Mucosa of descending colon (tissue), 3 donors: ENCODE measurements at regions not wholly inside any gene's neighbourhood (a gene's known extent, or its start where the extent isn't known, plus 50 kb on each side); places are given as distances from the start of the nearest gene placed in this dataset.

Experiments
- ATAC-seq: fragments of 200-7000 bp; cut with Tn5 transposase; one replicate; pipeline ENCODE4 v1.9.1; 2020; ENCODE audit warnings: mild to moderate bottlenecking, moderate library complexity
- DNase-seq, 3 donors: peaks; one replicate each; pipeline ENCODE4 v3.0.0-alpha.2; 2020
- H3K36me3 ChIP-seq: fragments of 200-600 bp; one replicate; pipeline ENCODE4 v1.8.0; 2021; ENCODE audit warnings: low read depth, mild to moderate bottlenecking
- H3K4me1 ChIP-seq: fragments of 200-600 bp; one replicate; pipeline ENCODE4 v1.8.0; 2021; ENCODE audit warnings: low read depth, mild to moderate bottlenecking
- H3K4me3 ChIP-seq: fragments of 200-600 bp; one replicate; pipeline ENCODE4 v1.8.0; 2021; ENCODE audit warnings: mild to moderate bottlenecking
- H3K9me3 ChIP-seq: fragments of 200-600 bp; one replicate; pipeline ENCODE4 v1.8.0; 2021; ENCODE audit warnings: mild to moderate bottlenecking
- CTCF ChIP-seq: fragments of 200-600 bp; IDR thresholded peaks from one replicate; pipeline ENCODE4 v1.8.0; 2022; ENCODE audit warnings: antibody characterized with exemption, mild to moderate bottlenecking
- intact Hi-C, 2 donors: fragments of 100-400 bp; cut with DNase I in 1 of 2; cut with micrococcal nuclease in 1 of 2; formaldehyde crosslinking; loops; one replicate each; pipeline versions ENCODE4 v1.11.0 to v1.11.1; 2022; cut with DNase I, micrococcal nuclease
- donor health status: DM: no; HTN: no; CAD: no; lungs with moderate emphysema.
- donor health status: DM: no; HTN: no; CAD: no.
- donor health status: DM: no; HTN: yes; CAD: no.

DNA sequence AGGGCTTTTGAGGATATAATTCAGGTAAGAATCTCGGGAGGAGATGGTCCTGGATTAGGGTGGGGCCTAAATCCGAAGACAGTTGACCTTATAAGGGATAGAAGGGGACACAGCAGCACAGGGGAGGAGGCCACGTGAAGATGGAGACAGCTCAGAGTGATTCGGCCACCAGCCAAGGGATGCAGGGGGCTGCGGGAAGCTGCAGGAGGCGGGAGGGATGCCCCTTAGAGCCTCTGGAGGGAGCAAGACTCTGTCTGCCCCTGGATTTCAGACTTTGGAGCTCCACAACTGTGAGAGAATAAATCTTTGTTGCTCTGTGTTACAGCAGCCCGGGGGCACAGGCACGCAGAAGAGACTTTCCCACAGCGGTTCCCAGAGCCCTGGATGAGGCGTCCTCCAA is 143.7 kb downstream of the ASB1 start:
- intact Hi-C loops = no loop called here
- H3K36me3 ChIP-seq = no peaks in the 10 kb centered on the region
- ATAC-seq (no peak), DNase-seq (no peak)
- no peaks in the 10 kb centered on the region for H3K9me3 ChIP-seq
- no peaks in the 10 kb centered on the region for H3K4me1 ChIP-seq
- no peak for TF ChIP-seq CTCF
- H3K4me3 ChIP-seq = no peak overlapping the region

- no peaks in the 10 kb centered on the region for H3K4me1 ChIP-seq
- H3K36me3 ChIP-seq = no peaks in the 10 kb centered on the region
- no peak for DNase-seq
- H3K9me3 ChIP-seq = no peaks in the 10 kb centered on the region
- TF ChIP-seq CTCF = no peak
- no peak for ATAC-seq
- no peak overlapping the region for H3K4me3 ChIP-seq
- intact Hi-C loops = no loop called here
These were observed 144.2 kb downstream of the ASB1 start for GRCh38 chr2:238570926-238571325.

DNA sequence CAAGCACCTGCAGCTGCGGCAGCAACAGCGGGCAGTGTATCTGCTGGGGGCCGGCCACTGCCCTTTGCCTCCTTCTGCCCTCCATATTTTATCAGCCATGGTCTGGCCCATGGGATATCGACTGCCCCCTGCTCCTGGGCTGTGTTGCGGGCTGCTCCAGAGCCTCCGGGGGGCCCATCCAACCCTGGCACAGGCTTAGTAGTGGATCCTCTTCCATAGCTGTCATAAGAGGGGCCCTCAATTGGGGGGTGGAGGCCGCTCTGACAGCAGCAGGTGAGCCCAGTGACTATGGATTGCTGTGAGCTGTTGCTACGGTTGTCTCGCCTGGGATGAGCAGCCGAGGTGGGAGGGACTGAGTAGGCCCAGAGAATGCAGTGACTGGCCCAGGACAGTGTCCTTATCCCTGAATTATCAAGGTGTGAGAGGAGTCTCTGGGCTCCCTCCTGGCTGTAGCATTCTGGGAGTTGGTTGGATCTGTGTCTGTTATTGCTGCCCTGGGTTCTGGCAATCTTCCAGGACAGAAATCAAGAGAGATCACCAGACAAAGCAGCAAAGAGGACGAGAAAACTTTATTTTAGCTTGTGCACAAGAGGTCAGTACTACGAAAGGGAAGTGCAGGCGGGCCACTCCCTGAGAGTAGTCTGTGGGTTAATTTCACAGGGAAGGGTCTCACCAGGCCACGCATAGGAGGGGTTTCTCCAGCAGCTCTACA is 145.1 kb downstream of the ASB1 start:
- intact Hi-C loops = no loop called here
- DNase-seq (no peak), ATAC-seq (no peak)
- H3K9me3 ChIP-seq = no peaks in the 10 kb centered on the region
- no peaks in the 10 kb centered on the region for H3K4me1 ChIP-seq
- no peak overlapping the region for H3K4me3 ChIP-seq
- no peak for TF ChIP-seq CTCF
- H3K36me3 ChIP-seq = no peaks in the 10 kb centered on the region

DNA sequence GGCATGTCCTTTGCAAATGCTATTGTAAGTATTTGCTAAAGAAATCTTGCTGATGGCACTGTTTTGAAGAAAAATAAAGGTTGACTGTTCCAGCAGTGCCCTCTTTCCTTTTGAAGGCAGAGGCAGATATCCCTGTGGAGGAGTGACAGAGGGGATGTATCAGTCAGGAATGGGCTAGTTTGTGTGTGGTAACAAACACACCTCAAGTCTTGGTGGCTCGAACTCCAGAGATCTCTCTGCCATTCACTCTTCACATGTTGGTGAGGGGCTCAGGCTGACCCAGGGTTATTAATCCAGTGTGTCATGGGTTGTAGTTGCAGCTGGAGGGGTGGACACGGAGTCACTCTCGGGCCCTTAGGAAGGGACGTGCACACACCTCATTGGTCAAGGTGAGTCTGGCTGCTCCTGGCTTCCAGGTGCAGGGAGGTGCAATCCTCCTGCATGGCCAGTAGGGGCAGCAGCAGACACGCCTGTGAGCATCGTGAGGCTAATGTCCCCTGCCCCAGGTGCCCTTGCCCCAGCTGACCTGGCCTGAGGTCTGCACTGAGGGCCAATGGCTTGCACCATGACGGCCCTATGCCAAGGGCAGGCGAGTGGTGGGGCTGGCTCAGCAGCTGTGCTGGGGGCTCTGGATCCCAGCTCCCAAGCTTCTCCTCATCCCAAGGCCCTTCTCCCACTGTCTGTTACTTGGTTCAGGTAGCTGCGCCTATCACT is 146.5 kb downstream of the ASB1 start:
- intact Hi-C loops = no loop called here
- Histone ChIP-seq H3K36me3 (no peaks in the 10 kb centered on the region), H3K4me3 (no peak overlapping the region), H3K4me1 (no peaks in the 10 kb centered on the region), H3K9me3 (no peaks in the 10 kb centered on the region)
- no peak for DNase-seq
- peak; percentile 71 for ATAC-seq
- TF ChIP-seq CTCF = peak; percentile 45

- no peaks in the 10 kb centered on the region for H3K9me3 ChIP-seq
- H3K4me1 ChIP-seq = no peaks in the 10 kb centered on the region
- ATAC-seq (peak; percentile 11), DNase-seq (no peak)
- TF ChIP-seq CTCF = no peak
- H3K36me3 ChIP-seq = no peaks in the 10 kb centered on the region
- intact Hi-C loops = no loop called here
- H3K4me3 ChIP-seq = no peak overlapping the region
These were observed 147.2 kb downstream of the ASB1 start for GRCh38 chr2:238573916-238574315.
